NCI-H82 (cell line): ENCODE measurements at regions not wholly inside any gene's neighbourhood (a gene's known extent, or its start where the extent isn't known, plus 50 kb on each side); places are given as distances from the start of the nearest gene placed in this dataset.

Experiments
- DNase-seq: peaks from one replicate; lab custom pipeline; 2025; lab: John Stamatoyannopoulos, UW

DNA sequence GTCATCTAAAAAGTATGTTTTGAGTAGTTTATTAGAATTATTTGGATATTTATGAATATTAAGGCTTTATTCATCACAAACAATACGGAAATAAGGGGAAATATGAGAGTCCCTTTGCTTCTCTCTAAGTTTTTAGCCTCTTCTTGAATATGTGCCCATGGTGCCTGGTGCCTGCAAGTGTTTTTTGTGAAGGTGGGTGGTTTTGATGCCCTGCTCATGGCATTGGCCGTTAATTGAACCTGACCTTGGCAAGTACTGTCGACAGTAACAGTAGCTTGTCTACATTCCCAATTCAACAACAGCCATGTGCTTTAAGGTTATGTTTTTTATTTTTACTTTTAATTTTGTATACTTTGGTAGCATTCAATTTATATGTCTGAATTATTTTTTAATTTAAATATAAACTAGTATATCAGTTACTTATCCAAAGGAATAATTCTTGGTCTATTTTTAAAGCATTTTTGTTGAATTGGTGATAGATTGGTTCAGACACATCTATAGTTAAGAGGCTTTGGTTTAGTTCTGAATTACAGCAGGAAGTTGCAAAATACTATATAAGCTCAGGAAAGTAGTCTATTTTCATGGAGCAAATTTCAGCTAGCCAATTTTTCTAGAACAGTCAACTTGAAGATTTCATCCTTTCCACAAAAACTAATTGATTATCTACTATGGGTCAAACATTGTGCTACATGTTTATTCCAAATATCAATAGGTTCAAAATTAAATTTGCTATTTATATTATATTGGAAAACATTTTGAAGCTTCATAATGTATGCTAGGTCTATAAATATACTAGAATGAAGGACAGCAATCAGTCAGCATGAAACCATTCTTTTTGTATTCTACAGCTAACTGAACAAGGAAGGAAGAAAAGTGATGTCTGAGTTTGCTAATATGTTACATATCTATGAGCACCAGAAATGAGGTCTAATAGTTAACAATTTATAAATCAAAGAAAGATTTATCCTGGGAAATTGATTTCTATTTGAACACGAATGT, 184.4 kb downstream of the MRPL39 start:
- no peak for DNase-seq

GRCh38 chr21:25421321-25422028, 185.8 kb downstream of the MRPL39 start:
- DNase-seq, result peak; percentile 83

DNA sequence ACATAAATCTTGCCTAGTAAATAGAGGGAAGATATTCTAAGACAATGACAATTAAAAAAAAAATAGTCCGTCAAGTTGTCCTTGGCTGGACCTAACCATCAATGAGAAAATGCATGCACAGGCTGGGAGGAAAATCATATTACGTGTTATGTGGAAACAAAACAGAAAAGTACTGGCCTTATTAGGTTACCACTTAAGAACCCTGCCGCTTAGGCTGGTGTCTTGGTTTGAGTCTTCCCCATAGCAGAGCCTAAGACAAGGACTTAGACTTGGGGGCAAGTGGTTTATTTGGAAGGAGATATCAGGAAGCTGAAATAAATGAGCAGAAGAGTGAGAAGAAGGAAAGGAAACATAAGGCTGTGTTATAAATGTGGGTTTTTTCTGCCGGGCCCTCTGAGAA, 186.4 kb downstream of the MRPL39 start:
- DNase-seq, result no peak

DNA sequence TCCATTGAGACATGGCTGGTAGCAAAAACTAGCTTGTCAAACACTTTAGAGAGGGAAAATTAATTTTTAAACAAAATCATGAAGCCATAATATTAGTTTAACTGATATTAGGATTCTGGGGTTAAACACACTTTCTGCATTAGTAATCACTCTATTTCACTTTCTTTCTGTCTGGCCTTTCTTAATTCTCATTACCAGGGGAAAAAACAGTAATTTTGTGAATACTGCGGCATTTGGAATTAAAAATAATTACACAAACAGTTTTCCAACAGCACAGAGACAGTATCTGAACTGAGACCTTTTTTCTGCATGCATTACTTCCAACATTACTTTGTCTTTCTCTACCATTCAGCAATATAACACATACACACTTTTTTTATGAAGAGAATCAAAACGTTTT, 190.6 kb downstream of the MRPL39 start:
- DNase-seq, result no peak

DNA sequence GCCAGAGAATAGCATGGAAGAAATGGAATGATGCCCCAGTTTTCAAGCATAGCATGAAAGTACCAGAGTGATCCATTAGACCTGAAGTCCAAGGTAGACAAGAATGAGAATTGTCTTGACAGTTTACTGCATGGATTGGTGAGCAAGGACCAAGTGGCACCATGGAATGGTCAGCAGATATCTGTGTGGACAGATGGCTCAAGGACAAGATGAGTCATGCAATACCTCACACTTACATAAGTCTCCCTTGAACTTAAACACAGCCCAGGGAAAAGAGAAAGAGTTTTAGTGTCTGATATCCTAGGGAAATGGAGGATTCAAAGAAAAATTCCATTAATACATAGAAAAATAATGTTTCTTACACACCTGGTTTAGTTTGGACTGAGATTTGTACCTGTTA, 195.2 kb downstream of the MRPL39 start:
- DNase-seq, result no peak

DNA sequence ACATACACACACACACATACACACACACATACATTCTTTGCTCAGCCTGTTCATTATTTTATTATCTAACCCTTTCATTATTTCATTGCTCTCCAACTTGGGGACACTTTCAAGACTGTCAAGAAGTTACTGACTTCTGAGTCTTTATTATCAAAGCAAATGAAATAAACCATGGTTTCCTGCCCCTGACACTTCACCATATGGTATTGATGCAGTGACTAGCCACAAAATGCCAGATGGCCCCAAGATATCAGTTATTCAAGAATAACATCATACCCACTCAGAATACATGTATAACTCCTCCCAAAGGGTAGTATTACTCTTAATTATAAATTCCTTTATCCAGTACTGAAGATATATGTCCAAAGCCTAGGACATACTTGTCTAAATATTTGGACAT, 197.3 kb downstream of the MRPL39 start:
- DNase-seq, result peak; percentile 9

GRCh38 chr21:25408666-25409065, 198.6 kb downstream of the MRPL39 start:
- DNase-seq, result no peak

DNA sequence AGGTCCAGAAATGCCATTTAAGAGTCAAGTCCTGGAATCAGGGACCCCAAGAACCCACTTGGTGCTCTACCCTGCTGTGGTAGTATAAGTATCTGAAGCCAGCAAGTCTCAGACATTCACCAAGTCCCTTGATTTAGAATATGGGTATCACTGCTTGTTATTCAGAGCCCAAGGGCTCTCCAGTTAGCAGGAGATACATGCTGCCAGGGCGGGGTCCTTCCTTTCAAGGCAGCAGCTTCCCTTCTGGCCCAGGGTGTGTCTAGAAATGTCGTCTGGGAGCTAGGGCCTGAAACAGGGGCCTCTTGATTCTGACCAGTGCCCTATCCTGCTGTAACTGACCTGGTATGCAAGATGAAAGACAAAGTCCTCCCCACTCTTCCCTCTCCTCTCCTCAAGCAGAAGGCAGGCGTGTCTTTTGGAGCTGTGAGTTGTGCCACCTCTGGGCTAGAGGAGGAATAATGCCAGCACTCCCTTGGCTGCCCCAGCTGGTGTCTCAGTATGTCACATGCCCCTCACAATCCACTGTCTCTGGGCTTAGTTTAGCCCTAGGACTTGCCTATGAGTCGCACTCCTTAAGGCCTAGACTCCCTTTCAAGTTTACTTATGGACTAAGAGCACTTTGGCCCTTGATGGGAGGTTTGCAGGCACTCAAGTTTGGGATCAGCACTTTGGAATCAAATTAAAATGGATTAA, 200.2 kb downstream of the MRPL39 start:
- peak; percentile 49 for DNase-seq

GRCh38 chr21:25405984-25406383, 201.3 kb downstream of the MRPL39 start:
- DNase-seq, result no peak

DNA sequence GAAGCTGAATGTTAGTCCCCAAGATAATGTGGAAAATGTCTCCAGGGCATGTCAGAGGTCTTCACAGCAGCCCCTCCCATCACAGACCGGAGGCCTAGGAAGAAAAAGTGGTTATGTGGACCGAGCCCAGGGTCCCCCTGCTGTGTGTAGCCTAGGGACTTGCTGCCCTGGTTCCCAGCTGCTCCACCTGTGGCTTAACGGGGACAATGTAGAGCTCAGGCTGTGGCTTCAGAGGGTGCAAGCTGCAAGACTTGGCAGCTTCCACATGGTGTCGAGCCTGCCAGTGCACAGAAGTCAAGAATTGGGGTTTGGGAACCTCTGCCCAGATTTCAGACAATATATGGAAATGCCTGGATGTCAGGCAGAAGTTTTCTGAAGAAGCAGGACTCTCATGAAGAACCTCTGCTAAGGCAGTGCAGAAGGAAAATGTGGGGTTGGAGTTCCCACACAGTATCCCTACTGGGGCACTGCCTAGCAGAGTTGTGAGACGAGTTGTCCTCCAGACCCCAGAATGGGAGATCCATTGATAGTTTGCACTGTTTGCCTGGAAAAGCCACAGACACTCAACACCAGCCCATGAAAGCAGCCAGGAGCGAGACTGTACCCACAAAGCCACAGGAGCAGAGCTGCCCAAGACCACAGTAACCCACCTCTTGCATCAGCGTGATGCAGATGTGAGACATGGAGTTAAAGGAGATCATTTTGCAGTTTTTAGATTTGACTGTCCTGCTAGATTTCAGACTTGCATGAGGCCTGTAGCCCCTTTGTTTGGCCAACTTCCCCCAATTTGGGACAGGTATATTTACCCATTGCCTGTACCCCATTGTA, 204.9 kb downstream of the MRPL39 start:
- DNase-seq, result no peak

GRCh38 chr21:25400427-25400826, 206.9 kb downstream of the MRPL39 start:
- no peak for DNase-seq

GRCh38 chr21:25398630-25399029, 208.7 kb downstream of the MRPL39 start:
- DNase-seq, result no peak

GRCh38 chr21:25396135-25396711, 211.1 kb downstream of the MRPL39 start:
- DNase-seq, result no peak

GRCh38 chr21:25391777-25392176, 215.5 kb downstream of the MRPL39 start:
- DNase-seq, result no peak

DNA sequence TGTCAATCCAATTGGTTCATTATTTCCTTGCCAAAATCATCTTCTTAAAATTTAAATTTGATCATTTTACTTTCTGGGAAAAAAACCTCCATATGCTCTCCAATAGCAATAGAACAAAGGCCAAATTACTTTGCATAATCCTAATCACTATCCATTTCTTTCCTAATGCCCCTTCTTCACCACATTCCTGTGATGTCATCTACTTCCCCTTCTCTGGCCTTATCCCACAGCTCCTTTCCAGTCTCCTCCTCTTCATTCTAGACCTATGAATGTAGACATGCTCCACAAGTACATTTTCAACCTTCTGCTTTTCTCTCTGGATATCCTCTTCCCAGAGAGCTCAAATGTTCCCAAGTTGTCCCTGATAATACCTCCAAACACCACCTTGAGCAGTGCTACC, 216.6 kb downstream of the MRPL39 start:
- DNase-seq, result no peak

DNA sequence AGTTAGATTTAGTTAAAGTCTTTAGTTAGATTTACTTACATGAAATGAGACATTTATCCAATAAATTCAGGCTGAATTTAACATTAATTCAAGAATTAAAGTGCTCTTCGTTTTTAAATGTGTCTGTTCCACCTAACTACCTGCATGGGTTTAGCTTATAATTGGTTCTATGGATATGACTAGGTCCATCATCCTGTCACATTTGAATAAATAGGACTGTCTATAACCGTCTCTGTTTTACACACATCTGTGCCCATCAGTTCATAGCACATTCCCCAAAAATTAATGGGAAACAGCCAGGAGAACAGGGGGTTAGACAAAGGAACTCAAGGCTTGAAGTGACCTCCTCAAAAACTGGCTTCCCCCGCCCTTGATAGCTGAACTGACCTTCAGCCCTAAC, 219.6 kb downstream of the MRPL39 start:
- DNase-seq, result no peak

- DNase-seq, result peak; percentile 83
Observed at GRCh38 chr21:25385911-25386474, 221.3 kb downstream of the MRPL39 start.

DNA sequence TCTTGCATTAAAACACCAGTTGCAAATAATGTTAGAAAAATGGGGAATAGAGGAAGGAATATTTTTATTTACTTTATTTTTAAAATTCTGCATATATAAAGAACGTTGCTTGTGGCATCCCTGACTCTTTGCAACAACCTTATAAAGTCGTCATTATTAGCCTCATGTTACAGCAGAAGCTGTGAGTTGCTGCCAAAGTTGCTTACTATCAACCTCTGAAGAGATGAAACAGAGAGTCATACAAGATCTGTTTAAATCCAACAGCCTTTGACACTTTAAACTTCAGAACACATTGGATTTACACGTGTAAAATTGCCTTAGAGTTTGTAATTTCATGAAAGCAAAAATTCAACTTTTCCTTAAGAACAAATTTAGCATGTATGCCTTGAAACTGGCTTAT, 221.9 kb downstream of the MRPL39 start:
- no peak for DNase-seq

- no peak for DNase-seq
Observed at GRCh38 chr21:25384782-25385181, 222.5 kb downstream of the MRPL39 start.

DNA sequence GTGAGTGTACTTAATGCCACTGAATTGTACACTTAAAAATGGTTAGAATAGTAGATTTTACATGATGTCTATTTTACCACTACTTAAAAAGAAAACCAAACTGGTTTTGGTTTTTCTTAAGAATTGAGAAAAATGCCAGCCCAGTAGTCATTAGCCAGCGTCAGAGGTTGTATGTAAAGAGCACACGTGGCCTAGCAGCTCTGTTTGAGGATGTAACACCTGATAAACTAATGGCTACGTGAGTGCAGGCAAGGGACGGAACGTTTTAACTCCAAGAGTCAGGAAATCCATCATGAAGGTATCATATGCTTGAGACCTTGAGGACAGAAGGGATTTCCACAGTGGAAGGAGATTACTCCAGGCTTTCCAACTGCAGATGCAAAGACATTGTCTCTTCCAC, 223.7 kb downstream of the MRPL39 start:
- DNase-seq, result no peak

- no peak for DNase-seq
Observed at GRCh38 chr21:25381936-25382452, 225.3 kb downstream of the MRPL39 start.
